ENCODE measurements at regions not wholly inside any gene's neighbourhood (a gene's known extent, or its start where the extent isn't known, plus 50 kb on each side); places are given as distances from the start of the nearest gene placed in this dataset.

DNA sequence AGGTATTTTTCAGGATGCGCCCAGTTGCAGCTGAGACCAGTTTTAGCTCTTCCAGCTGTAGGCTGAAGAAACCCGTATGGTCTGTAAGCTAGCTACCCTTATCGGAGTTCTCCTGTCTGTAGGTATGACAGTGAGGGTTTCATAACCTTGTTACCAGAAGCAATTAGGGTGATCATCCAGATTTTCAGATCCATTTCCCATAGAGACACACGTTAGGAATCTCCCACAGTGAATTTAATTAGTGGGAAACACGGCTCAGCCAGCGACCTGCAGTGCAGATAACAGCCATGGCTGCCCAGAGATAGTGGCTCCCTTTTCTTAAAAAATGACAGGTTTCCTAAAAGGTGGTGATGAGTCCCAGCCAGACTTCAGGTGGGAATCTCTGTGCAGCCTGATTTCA, 111.1 kb downstream of the BTBD3 start:
- Histone ChIP-seq H3K4me1 (ENCODE audit: control insufficient read depth, insufficient read depth, low read length) (no peaks in the 10 kb centered on the region), H3K36me3 (ENCODE audit: control insufficient read depth, insufficient read depth, low read length, severe bottlenecking) (no peaks in the 10 kb centered on the region), H3K9me3 (ENCODE audit: control insufficient read depth, low read length) (no peaks in the 10 kb centered on the region), H3K9ac (ENCODE audit: low read length) (no peak overlapping the region), H3K27me3 (replicated peaks; ENCODE audit: control insufficient read depth, insufficient read depth, low read length) (peaks cover 6% of the 10 kb centered on the region), H3K4me3 (ENCODE audit: low read length) (no peak overlapping the region)
- no peak for DNase-seq (ENCODE audit: low read depth)

- peak; percentile 9 for DNase-seq (ENCODE audit: low read depth)
- H3K4me3 ChIP-seq (ENCODE audit: low read length), result no peak overlapping the region
- H3K36me3 ChIP-seq (ENCODE audit: control insufficient read depth, insufficient read depth, low read length, severe bottlenecking), result no peaks in the 10 kb centered on the region
- H3K4me1 ChIP-seq (ENCODE audit: control insufficient read depth, insufficient read depth, low read length), result no peaks in the 10 kb centered on the region
- H3K9me3 ChIP-seq (ENCODE audit: control insufficient read depth, low read length), result no peaks in the 10 kb centered on the region
- H3K9ac ChIP-seq (ENCODE audit: low read length), result no peak overlapping the region
- H3K27me3 ChIP-seq (replicated peaks; ENCODE audit: control insufficient read depth, insufficient read depth, low read length), result peaks cover 8% of the 10 kb centered on the region
These were observed 112.8 kb downstream of the BTBD3 start for GRCh38 chr20:12030470-12030869.

DNA sequence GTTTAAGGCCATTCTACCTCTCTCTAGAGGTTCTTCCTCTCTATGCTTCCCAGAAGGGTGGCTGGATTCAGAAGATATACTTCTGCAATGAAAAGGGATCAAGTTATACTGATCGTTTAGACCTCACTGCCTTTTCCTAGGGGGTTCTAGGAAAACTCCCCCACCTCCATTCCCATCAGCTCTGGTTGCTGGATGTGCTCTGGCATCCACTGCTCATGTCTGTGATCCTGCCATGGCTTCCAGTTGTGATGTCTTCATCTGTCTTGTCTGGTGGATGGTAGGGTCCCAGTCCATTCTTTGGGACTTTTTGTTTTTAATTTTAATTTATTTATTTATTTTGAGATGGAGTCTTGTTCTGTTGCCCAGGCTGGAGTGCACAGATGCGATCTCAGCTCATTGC, 118.4 kb downstream of the BTBD3 start:
- Histone ChIP-seq H3K4me1 (ENCODE audit: control insufficient read depth, insufficient read depth, low read length) (no peaks in the 10 kb centered on the region), H3K36me3 (ENCODE audit: control insufficient read depth, insufficient read depth, low read length, severe bottlenecking) (no peaks in the 10 kb centered on the region), H3K4me3 (ENCODE audit: low read length) (no peak overlapping the region), H3K9ac (ENCODE audit: low read length) (no peak overlapping the region), H3K9me3 (ENCODE audit: control insufficient read depth, low read length) (no peaks in the 10 kb centered on the region), H3K27me3 (replicated peaks; ENCODE audit: control insufficient read depth, insufficient read depth, low read length) (peaks cover 8% of the 10 kb centered on the region)
- no peak for DNase-seq (ENCODE audit: low read depth)

- Histone ChIP-seq H3K36me3 (ENCODE audit: control insufficient read depth, insufficient read depth, low read length, severe bottlenecking) (no peaks in the 10 kb centered on the region), H3K27me3 (replicated peaks; ENCODE audit: control insufficient read depth, insufficient read depth, low read length) (peaks cover 8% of the 10 kb centered on the region), H3K9ac (ENCODE audit: low read length) (no peak overlapping the region), H3K4me1 (ENCODE audit: control insufficient read depth, insufficient read depth, low read length) (no peaks in the 10 kb centered on the region), H3K9me3 (ENCODE audit: control insufficient read depth, low read length) (no peaks in the 10 kb centered on the region), H3K4me3 (ENCODE audit: low read length) (no peak overlapping the region)
- no peak for DNase-seq (ENCODE audit: low read depth)
These were observed 119.8 kb downstream of the BTBD3 start for GRCh38 chr20:12037521-12037920.

DNA sequence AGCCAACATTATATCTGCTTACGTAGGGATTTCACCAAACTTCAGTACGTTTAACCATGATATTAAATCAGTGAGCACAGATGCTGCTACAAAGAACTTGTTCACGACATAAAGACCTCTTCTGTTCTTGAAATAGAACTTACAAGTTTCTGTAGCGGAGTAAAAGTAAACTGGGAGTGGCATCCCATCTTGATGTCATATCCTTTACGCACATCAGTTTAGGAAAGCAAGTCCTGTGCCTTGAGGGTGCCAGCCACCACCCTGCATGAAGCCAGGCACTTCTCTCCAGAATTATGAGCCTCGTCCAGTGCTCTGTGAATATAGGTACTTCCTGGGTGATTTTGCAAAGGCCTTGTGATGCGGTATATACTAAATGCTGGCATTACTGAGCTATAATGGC, 122.6 kb downstream of the BTBD3 start:
- no peaks in the 10 kb centered on the region for H3K4me1 ChIP-seq (ENCODE audit: control insufficient read depth, insufficient read depth, low read length)
- no peaks in the 10 kb centered on the region for H3K9me3 ChIP-seq (ENCODE audit: control insufficient read depth, low read length)
- no peak overlapping the region for H3K9ac ChIP-seq (ENCODE audit: low read length)
- DNase-seq (ENCODE audit: low read depth), result no peak
- no peaks in the 10 kb centered on the region for H3K27me3 ChIP-seq (replicated peaks; ENCODE audit: control insufficient read depth, insufficient read depth, low read length)
- no peaks in the 10 kb centered on the region for H3K36me3 ChIP-seq (ENCODE audit: control insufficient read depth, insufficient read depth, low read length, severe bottlenecking)
- H3K4me3 ChIP-seq (ENCODE audit: low read length), result no peak overlapping the region

DNA sequence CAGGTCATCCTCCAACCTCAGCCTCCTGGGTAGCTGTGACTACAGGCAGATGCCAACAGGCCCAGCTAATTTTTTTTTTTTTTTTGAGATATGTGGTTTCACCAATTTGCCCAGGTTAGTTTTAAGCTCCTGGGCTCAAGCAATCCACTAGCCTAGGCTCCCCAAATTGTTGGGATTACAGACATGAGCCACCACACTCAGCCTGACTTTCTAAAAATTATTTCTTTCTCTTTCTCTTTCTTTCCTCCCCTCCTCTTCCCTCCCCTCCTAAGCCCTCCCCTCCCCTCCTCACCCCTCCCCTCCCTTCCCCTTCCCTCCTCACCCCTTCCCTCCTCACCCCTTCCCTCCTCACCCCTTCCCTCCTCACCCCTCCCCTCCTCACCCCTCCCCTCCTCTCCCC, 127.3 kb downstream of the BTBD3 start:
- H3K4me1 ChIP-seq (ENCODE audit: control insufficient read depth, insufficient read depth, low read length), result peaks cover 5% of the 10 kb centered on the region
- H3K4me3 ChIP-seq (ENCODE audit: low read length), result no peak overlapping the region
- H3K9ac ChIP-seq (ENCODE audit: low read length), result no peak overlapping the region
- H3K27me3 ChIP-seq (replicated peaks; ENCODE audit: control insufficient read depth, insufficient read depth, low read length), result no peaks in the 10 kb centered on the region
- no peaks in the 10 kb centered on the region for H3K36me3 ChIP-seq (ENCODE audit: control insufficient read depth, insufficient read depth, low read length, severe bottlenecking)
- DNase-seq (ENCODE audit: low read depth), result no peak
- no peaks in the 10 kb centered on the region for H3K9me3 ChIP-seq (ENCODE audit: control insufficient read depth, low read length)

- Histone ChIP-seq H3K4me3 (ENCODE audit: low read length) (no peak overlapping the region), H3K4me1 (ENCODE audit: control insufficient read depth, insufficient read depth, low read length) (peaks cover 5% of the 10 kb centered on the region), H3K36me3 (ENCODE audit: control insufficient read depth, insufficient read depth, low read length, severe bottlenecking) (no peaks in the 10 kb centered on the region), H3K27me3 (replicated peaks; ENCODE audit: control insufficient read depth, insufficient read depth, low read length) (no peaks in the 10 kb centered on the region), H3K9me3 (ENCODE audit: control insufficient read depth, low read length) (no peaks in the 10 kb centered on the region), H3K9ac (ENCODE audit: low read length) (no peak overlapping the region)
- DNase-seq (ENCODE audit: low read depth), result peak; percentile 19
These were observed 130.2 kb downstream of the BTBD3 start for GRCh38 chr20:12047838-12048432.

DNA sequence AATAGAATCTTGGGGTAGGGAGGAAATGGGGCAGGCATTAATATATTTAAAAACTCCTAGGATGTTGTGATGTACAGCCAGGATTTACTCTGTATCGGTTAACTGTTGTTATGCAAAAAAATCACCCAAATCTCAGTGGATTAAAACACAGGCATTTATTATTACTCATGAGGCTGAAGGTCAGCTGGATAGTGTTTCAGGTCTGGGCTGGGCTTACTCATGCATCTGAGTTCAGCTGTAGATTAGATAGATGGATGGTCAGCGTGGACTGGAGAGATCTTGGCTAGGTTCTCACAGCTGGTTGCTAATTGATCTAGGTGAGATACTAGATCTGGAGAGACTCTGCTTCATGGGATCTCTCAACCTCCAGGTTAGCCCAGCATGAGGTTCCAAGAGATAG, 131.4 kb downstream of the BTBD3 start:
- H3K36me3 ChIP-seq (ENCODE audit: control insufficient read depth, insufficient read depth, low read length, severe bottlenecking), result no peaks in the 10 kb centered on the region
- H3K9me3 ChIP-seq (ENCODE audit: control insufficient read depth, low read length), result no peaks in the 10 kb centered on the region
- no peaks in the 10 kb centered on the region for H3K27me3 ChIP-seq (replicated peaks; ENCODE audit: control insufficient read depth, insufficient read depth, low read length)
- H3K9ac ChIP-seq (ENCODE audit: low read length), result no peak overlapping the region
- no peak overlapping the region for H3K4me3 ChIP-seq (ENCODE audit: low read length)
- peaks cover 5% of the 10 kb centered on the region for H3K4me1 ChIP-seq (ENCODE audit: control insufficient read depth, insufficient read depth, low read length)
- DNase-seq (ENCODE audit: low read depth), result peak; percentile 48

GRCh38 chr20:12051206-12052163, 133.8 kb downstream of the BTBD3 start:
- peak; percentile 41 for DNase-seq (ENCODE audit: low read depth)
- Histone ChIP-seq H3K9ac (ENCODE audit: low read length) (no peak overlapping the region), H3K4me1 (ENCODE audit: control insufficient read depth, insufficient read depth, low read length) (peaks cover 5% of the 10 kb centered on the region), H3K27me3 (replicated peaks; ENCODE audit: control insufficient read depth, insufficient read depth, low read length) (no peaks in the 10 kb centered on the region), H3K9me3 (ENCODE audit: control insufficient read depth, low read length) (no peaks in the 10 kb centered on the region), H3K36me3 (ENCODE audit: control insufficient read depth, insufficient read depth, low read length, severe bottlenecking) (no peaks in the 10 kb centered on the region), H3K4me3 (ENCODE audit: low read length) (no peak overlapping the region)

DNA sequence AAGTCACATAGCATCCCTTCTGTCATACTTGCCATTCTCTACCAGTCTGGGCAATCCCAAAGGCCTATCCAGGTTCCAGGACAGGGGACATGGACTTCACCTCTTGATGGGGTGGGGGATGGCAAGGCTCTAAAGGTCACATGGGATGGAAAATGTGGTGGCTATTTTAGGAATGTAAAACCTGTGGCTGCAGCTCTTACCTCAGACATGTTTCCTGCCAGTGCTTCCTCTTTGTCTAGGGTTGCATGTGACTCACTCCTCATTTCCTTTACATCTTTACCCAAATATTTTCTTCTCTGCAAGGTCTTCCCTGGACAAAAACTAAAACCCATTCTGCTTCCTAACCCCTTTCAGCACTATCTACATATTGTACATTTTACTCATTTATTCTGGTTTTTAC, 135.7 kb downstream of the BTBD3 start:
- Histone ChIP-seq H3K4me1 (ENCODE audit: control insufficient read depth, insufficient read depth, low read length) (peaks cover 5% of the 10 kb centered on the region), H3K27me3 (replicated peaks; ENCODE audit: control insufficient read depth, insufficient read depth, low read length) (no peaks in the 10 kb centered on the region), H3K9ac (ENCODE audit: low read length) (no peak overlapping the region), H3K4me3 (ENCODE audit: low read length) (no peak overlapping the region), H3K9me3 (ENCODE audit: control insufficient read depth, low read length) (no peaks in the 10 kb centered on the region), H3K36me3 (ENCODE audit: control insufficient read depth, insufficient read depth, low read length, severe bottlenecking) (no peaks in the 10 kb centered on the region)
- DNase-seq (ENCODE audit: low read depth), result peak; percentile 16

DNA sequence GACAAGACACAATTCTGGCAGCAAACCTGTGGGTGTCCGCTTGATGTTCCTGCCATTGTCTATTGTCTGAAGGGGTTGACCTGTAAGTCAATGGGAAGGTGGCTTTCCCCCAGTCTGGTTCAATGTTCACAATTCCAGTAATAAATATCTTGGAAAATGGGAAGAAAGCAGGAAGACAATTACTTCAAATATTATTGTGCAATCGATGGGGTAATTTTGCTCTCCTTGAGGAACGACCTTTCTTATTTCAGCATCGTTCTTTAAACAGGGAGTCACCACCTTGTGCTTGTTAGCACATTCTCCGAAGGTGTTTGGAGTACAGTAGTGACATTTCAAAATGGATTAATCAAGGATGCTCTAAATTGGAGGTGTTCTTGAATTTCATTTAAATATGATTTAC, 136.9 kb downstream of the BTBD3 start:
- Histone ChIP-seq H3K9me3 (ENCODE audit: control insufficient read depth, low read length) (peaks cover 5% of the 10 kb centered on the region), H3K27me3 (replicated peaks; ENCODE audit: control insufficient read depth, insufficient read depth, low read length) (no peaks in the 10 kb centered on the region), H3K36me3 (ENCODE audit: control insufficient read depth, insufficient read depth, low read length, severe bottlenecking) (no peaks in the 10 kb centered on the region), H3K4me1 (ENCODE audit: control insufficient read depth, insufficient read depth, low read length) (no peaks in the 10 kb centered on the region), H3K4me3 (ENCODE audit: low read length) (no peak overlapping the region), H3K9ac (ENCODE audit: low read length) (no peak overlapping the region)
- no peak for DNase-seq (ENCODE audit: low read depth)

Measured in adipocyte (in vitro differentiated cells).